ELF-1 (cell line): ENCODE measurements at regions not wholly inside any gene's neighbourhood (a gene's known extent, or its start where the extent isn't known, plus 50 kb on each side); places are given as distances from the start of the nearest gene placed in this dataset.
A peak's percentile ranks its signal among the peaks of the same experiment; 100 is the strongest.

Source experiments
- DNase-seq: peaks from one replicate; pipeline ENCODE4 v3.0.0-alpha.2; 2016; ENCODE audit warnings: low read depth, low spot score

GRCh38 chr3:113138839-113139743 lies 72.3 kb upstream of the BOC start:
- DNase-seq = no peak

- DNase-seq = no peak
Observed at GRCh38 chr3:113140876-113141275, 70.5 kb upstream of the BOC start.

- DNase-seq = no peak
Observed at GRCh38 chr3:113141543-113141942, 69.8 kb upstream of the BOC start.

- DNase-seq = no peak
Observed at GRCh38 chr3:113142476-113142875, 68.9 kb upstream of the BOC start.

GRCh38 chr3:113143353-113143752 lies 68.0 kb upstream of the BOC start:
- no peak for DNase-seq

- DNase-seq = peak; percentile 69
Observed at GRCh38 chr3:113147681-113148261, 63.6 kb upstream of the BOC start.

GRCh38 chr3:113148284-113148683 lies 63.1 kb upstream of the BOC start:
- peak; percentile 84 for DNase-seq

- no peak for DNase-seq
Observed at GRCh38 chr3:113150250-113150649, 61.1 kb upstream of the BOC start.

GRCh38 chr3:113151461-113152031 lies 59.8 kb upstream of the BOC start:
- peak; percentile 56 for DNase-seq

- no peak for DNase-seq
Observed at GRCh38 chr3:113152849-113153248, 58.5 kb upstream of the BOC start.

GRCh38 chr3:113153499-113154107 lies 57.8 kb upstream of the BOC start:
- no peak for DNase-seq

- DNase-seq = no peak
Observed at GRCh38 chr3:113156816-113157333, 54.5 kb upstream of the BOC start.

- no peak for DNase-seq
Observed at GRCh38 chr3:113157408-113158030, 53.8 kb upstream of the BOC start.

GRCh38 chr3:113158171-113158570 lies 53.2 kb upstream of the BOC start:
- no peak for DNase-seq
